HepG2 (cell line): ENCODE measurements at regions not wholly inside any gene's neighbourhood (a gene's known extent, or its start where the extent isn't known, plus 50 kb on each side); places are given as distances from the start of the nearest gene placed in this dataset.

Experiments used
- ATAC-seq: fragments of 200-7000 bp; cut with Tn5 transposase; 3 replicates; pipeline ENCODE4 v1.9.1; 2020; ENCODE audit warnings: mild to moderate bottlenecking, moderate library complexity
- BruUV-seq: library from RNA; stranded (reverse); fragments of 400-500 nt; replicated peaks from 2 replicates; lab custom pipeline; 2021; lab: Mats Ljungman, UMichigan
- CTCF ChIA-PET: fragments of 300-600 bp; formaldehyde crosslinking; extraction: SDS; loops from one replicate; lab custom pipeline; 2021; ENCODE audit warnings: low total read pairs, inconsistent platforms, low intra/inter-chr PET ratio; lab: Yijun Ruan, JAX
- POLR2A ChIA-PET: fragments of 350-600 bp; sonication (Branson Sonifier 250); formaldehyde crosslinking; loops from one replicate; lab custom pipeline; 2020; ENCODE audit warnings: antibody characterized with exemption, inconsistent platforms; lab: Yijun Ruan, JAX
- DNase-seq: peaks from one replicate; pipeline ENCODE4 v3.0.0-alpha.2; 2015; ENCODE audit warnings: low spot score
- FAIRE-seq: peaks from 3 replicates; lab custom pipeline; 2011; peaks lifted over from hg19 to GRCh38; lab: Jason Lieb, UNC
- H2AFZ ChIP-seq: one replicate; pipeline ENCODE4 v1.6.1; 2011; ENCODE audit warnings: low read length, inconsistent platforms
- H3K27ac ChIP-seq: fragments of 300-600 bp; 3 replicates; pipeline ENCODE4 v1.8.0; 2011; ENCODE audit warnings: mixed run types, mild to moderate bottlenecking, mixed read lengths, low read length, inconsistent platforms; ENCODE audit not compliant: insufficient read depth; ENCODE audit errors: extremely low read length
- H3K27me3 ChIP-seq, 2 experiments: fragments of 200-600 bp in 1 of 2; 2 replicates in 1 of 2; 3 replicates in 1 of 2; pipeline versions ENCODE4 v1.6.0 to v1.8.0; 2011; ENCODE audit warnings: low read length in 2 of 2, mild to moderate bottlenecking in 2 of 2, moderate library complexity in 2 of 2, inconsistent platforms in 1 of 2; ENCODE audit not compliant: insufficient read depth in 2 of 2, control insufficient read depth in 1 of 2
- H3K36me3 ChIP-seq, 2 experiments: fragments of 200-600 bp in 1 of 2; replicated peaks in 1 of 2; 2 replicates in 1 of 2; 3 replicates in 1 of 2; pipeline versions ENCODE4 v1.5.1 to v1.8.0; 2011; ENCODE audit warnings: low read length in 2 of 2, inconsistent platforms in 1 of 2; ENCODE audit not compliant: insufficient read depth in 2 of 2, control insufficient read depth in 1 of 2
- H3K4me1 ChIP-seq: 2 replicates; pipeline ENCODE4 v1.5.1; 2012; ENCODE audit warnings: low read length, inconsistent platforms; ENCODE audit not compliant: insufficient read depth
- H3K4me2 ChIP-seq: 2 replicates; pipeline ENCODE4 v1.6.0; 2011; ENCODE audit warnings: low read depth, low read length, inconsistent platforms
- H3K4me3 ChIP-seq, 3 experiments: fragments of 200-600 bp in 1 of 3; sonication (generic), shearing (Covaris generic) in 1 of 3; replicated peaks in 1 of 3; 2 replicates each; pipeline ENCODE4 v1.5.1; 2011 to 2016; ENCODE audit warnings: low read length in 3 of 3, inconsistent platforms in 2 of 3, low read depth in 2 of 3, mild to moderate bottlenecking in 2 of 3, control low read depth in 1 of 3, mixed read lengths in 1 of 3; ENCODE audit not compliant: insufficient read depth in 1 of 3
- H3K79me2 ChIP-seq: one replicate; pipeline ENCODE4 v1.6.1; 2011; ENCODE audit warnings: low read length, inconsistent platforms; ENCODE audit not compliant: insufficient read depth
- H3K9ac ChIP-seq: 2 replicates; pipeline ENCODE4 v1.6.0; 2011; ENCODE audit warnings: mild to moderate bottlenecking, low read depth, low read length, inconsistent platforms; ENCODE audit not compliant: insufficient read depth
- H3K9me3 ChIP-seq: 2 replicates; pipeline ENCODE4 v1.5.1; 2012; ENCODE audit warnings: mild to moderate bottlenecking, low read length
- H4K20me1 ChIP-seq: 2 replicates; pipeline ENCODE4 v1.6.0; 2011; ENCODE audit warnings: inconsistent platforms, mild to moderate bottlenecking, low read length, moderate library complexity; ENCODE audit not compliant: insufficient read depth
- ATF7-NPFF ChIP-seq: sonication (generic); formaldehyde crosslinking; IDR thresholded peaks from 2 replicates; pipeline ENCODE4 v1.8.1; 2023; ENCODE audit warnings: mild to moderate bottlenecking, low read depth, missing genetic modification reagents, moderate library complexity
- CAMTA2 ChIP-seq: sonication (generic); formaldehyde crosslinking; IDR thresholded peaks from 2 replicates; pipeline ENCODE4 v1.4.0; 2020; ENCODE audit warnings: mild to moderate bottlenecking, missing genetic modification reagents, borderline replicate concordance
- FOSL2 ChIP-seq: sonication (generic); formaldehyde crosslinking; IDR thresholded peaks from 2 replicates; pipeline ENCODE4 v1.4.0; 2020; ENCODE audit warnings: missing genetic modification reagents
- HOXA7 ChIP-seq: sonication (generic); formaldehyde crosslinking; IDR thresholded peaks from 2 replicates; pipeline ENCODE4 v1.8.1; 2022; ENCODE audit warnings: mild to moderate bottlenecking, missing genetic modification reagents, moderate library complexity
- MAZ ChIP-seq, 2 experiments: sonication (generic) in 1 of 2; formaldehyde crosslinking in 1 of 2; IDR thresholded peaks; 2 replicates each; pipeline versions ENCODE4 v1.5.0 to v1.6.1; 2012 to 2020; ENCODE audit warnings: low read depth in 2 of 2, mild to moderate bottlenecking in 2 of 2, borderline replicate concordance in 1 of 2, improper control_type of control experiment in 1 of 2, low read length in 1 of 2, missing genetic modification reagents in 1 of 2, moderate library complexity in 1 of 2
- MEF2D ChIP-seq: sonication (generic); formaldehyde crosslinking; IDR thresholded peaks from 2 replicates; pipeline ENCODE4 v1.5.1; 2020; ENCODE audit warnings: mild to moderate bottlenecking, missing genetic modification reagents
- RAD21 ChIP-seq: fragments of 450-650 bp; formaldehyde crosslinking; IDR thresholded peaks from 2 replicates; pipeline ENCODE4 v1.5.0; 2020; ENCODE audit warnings: mild to moderate bottlenecking
- SPEN ChIP-seq: sonication (generic); formaldehyde crosslinking; IDR thresholded peaks from 2 replicates; pipeline ENCODE4 v1.5.1; 2020; ENCODE audit warnings: low read depth, mild to moderate bottlenecking, missing genetic modification reagents
- ZBTB7A ChIP-seq: sonication (generic); formaldehyde crosslinking; IDR thresholded peaks from 2 replicates; pipeline ENCODE4 v1.8.0; 2022; ENCODE audit warnings: mild to moderate bottlenecking, missing genetic modification reagents
- ZNF703 ChIP-seq: sonication (generic); formaldehyde crosslinking; IDR thresholded peaks from 2 replicates; pipeline ENCODE4 v1.5.1; 2020; ENCODE audit warnings: missing genetic modification reagents, mild to moderate bottlenecking, moderate library complexity, borderline replicate concordance
- WGBS: methylation state at CpG from one replicate; pipeline ENCODE4 v1.1.6; 2017; ENCODE audit warnings: low lambda C conversion rate; 5-methylcytosine and 5-hydroxymethylcytosine counted together
- in situ Hi-C: cut with HindIII; loops from 2 replicates; pipeline ENCODE4 v1.10.0; 2017; ENCODE audit warnings: low pct_unique_long_range_greater_than_20kb; ENCODE audit not compliant: extremely low pct_ligation_motif_present
- intact Hi-C: fragments of 100-400 bp; cut with micrococcal nuclease; formaldehyde crosslinking; loops from one replicate; pipeline ENCODE4 v1.10.0; 2022; ENCODE audit not compliant: unreplicated experiment
- TF ChIP-seq, protein P1 (sequence below): sonication (generic); formaldehyde crosslinking; IDR thresholded peaks from 2 replicates; pipeline ENCODE4 v1.5.1; 2020; ENCODE audit warnings: missing genetic modification reagents, mild to moderate bottlenecking, borderline replicate concordance
- TF ChIP-seq, protein P2 (sequence below): sonication (generic); formaldehyde crosslinking; IDR thresholded peaks from 2 replicates; pipeline ENCODE4 v1.4.0; 2020; ENCODE audit warnings: mild to moderate bottlenecking, low read depth, missing genetic modification reagents
- TF ChIP-seq, protein P3 (sequence below): sonication (generic); formaldehyde crosslinking; IDR thresholded peaks from 2 replicates; pipeline ENCODE4 v1.8.0; 2023; ENCODE audit warnings: mild to moderate bottlenecking, missing genetic modification reagents
- TF ChIP-seq, protein P4 (sequence below): sonication (generic); formaldehyde crosslinking; IDR thresholded peaks from 2 replicates; pipeline ENCODE4 v1.9.0; 2022; ENCODE audit warnings: missing genetic modification reagents, mild to moderate bottlenecking, borderline replicate concordance
- TF ChIP-seq, protein P5 (sequence below): sonication (generic); formaldehyde crosslinking; IDR thresholded peaks from 2 replicates; pipeline ENCODE4 v1.8.0; 2022; ENCODE audit warnings: missing genetic modification reagents, low read depth, mild to moderate bottlenecking, borderline replicate concordance

DNA sequence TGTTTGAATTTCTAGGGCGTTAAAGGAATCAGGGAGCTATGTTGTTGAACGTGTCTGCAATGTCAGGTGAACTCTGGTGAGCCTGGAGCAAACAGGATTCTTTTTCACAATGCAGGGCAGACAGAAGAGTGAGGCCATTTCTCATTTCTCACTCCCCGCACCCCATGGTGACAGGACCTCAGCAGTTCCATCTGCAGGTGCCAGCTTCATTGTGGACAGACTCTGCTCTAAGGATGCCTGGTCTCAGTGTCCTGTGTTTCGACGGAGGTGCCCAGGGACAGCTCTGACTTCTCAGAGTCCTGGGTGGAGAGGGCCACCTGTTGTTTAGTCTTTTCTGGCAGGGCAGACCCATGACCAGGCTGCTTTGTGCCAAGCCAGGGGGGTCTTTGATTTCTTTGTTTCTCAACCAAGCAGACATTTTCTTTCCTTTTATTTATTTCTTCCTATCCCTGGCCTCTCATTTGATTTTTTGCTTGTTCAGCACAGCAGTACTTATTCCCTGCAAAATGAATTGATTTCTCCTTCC is 201.5 kb downstream of the RNF144A start (continued):
- TF ChIP-seq, protein P1, sequence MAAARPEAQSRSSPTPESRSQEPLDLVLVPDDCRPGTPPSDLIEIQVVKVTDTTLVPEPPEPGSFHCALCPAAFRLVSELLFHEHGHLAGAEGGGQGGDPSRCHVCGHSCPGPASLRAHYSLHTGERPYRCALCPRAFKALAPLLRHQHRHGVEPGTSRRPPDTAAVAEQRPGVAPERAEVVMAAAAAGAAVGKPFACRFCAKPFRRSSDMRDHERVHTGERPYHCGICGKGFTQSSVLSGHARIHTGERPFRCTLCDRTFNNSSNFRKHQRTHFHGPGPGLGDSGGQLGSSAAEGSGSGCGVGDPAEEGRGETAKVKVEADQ (CRISPR knock-in tag) = no peak
- TF ChIP-seq, protein P2, sequence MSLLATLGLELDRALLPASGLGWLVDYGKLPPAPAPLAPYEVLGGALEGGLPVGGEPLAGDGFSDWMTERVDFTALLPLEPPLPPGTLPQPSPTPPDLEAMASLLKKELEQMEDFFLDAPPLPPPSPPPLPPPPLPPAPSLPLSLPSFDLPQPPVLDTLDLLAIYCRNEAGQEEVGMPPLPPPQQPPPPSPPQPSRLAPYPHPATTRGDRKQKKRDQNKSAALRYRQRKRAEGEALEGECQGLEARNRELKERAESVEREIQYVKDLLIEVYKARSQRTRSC (CRISPR knock-in tag) = no peak
- TF ChIP-seq ATF7-NPFF (CRISPR knock-in tag) = no peak

DNA sequence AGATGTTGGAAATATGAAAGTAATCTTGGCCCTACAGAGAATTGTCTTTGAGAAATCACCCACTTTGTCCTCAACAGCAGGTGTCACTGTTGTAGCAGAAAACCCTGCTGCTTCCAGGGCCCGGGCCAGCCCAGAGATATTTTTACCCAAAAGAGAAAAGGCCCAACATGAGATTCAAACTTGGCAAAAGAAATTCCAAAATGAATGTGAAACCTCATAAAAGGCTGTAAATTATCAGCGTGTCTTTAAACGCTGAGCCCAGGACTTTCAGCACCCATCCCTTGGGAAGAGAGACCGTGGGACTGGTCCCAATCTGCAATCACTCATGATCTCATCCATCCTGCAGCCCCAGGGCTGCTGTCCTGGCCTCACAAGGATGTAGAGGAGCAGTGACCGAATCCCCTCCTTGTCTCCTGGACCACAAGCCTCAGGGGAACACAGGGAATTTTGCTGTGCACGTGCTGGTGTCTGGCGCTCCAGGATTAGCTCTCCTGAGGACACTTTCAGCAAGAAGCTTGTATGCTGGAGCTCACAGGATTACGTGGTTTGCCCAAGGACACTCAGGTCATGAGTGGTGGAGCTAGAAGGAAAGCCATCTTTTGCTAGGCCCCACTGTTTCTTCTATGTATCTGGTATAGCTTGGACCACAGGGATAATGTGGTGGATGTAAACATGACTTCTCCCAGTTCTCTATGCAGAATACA is 202.1 kb downstream of the RNF144A start:
- 56% methylated on average over 8 of the region's 8 CpGs for WGBS
- TF ChIP-seq CAMTA2 (CRISPR knock-in tag) = no peak
- TF ChIP-seq ZBTB7A = no peak
- TF ChIP-seq MAZ (IDR thresholded peaks at IDR 0.05; ENCODE audit: borderline replicate concordance, low read depth, low read length) = no peak
- TF ChIP-seq MAZ (CRISPR knock-in tag; IDR thresholded peaks at IDR 0.05; ENCODE audit: low read depth) = no peak
- TF ChIP-seq HOXA7 (CRISPR knock-in tag) = no peak
- TF ChIP-seq RAD21 (CRISPR knock-in tag) = peak; percentile 10; the same call in 1 of the 2 replicates
- no peak for TF ChIP-seq FOSL2 (CRISPR knock-in tag)
- no peak for TF ChIP-seq SPEN (CRISPR knock-in tag)
- TF ChIP-seq MEF2D (CRISPR knock-in tag) = no peak
- TF ChIP-seq, protein P3, sequence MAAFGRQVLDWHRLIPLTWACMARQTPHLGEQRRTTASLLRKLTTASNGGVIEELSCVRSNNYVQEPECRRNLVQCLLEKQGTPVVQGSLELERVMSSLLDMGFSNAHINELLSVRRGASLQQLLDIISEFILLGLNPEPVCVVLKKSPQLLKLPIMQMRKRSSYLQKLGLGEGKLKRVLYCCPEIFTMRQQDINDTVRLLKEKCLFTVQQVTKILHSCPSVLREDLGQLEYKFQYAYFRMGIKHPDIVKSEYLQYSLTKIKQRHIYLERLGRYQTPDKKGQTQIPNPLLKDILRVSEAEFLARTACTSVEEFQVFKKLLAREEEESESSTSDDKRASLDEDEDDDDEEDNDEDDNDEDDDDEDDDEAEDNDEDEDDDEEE (CRISPR knock-in tag) = no peak
- TF ChIP-seq, protein P4, sequence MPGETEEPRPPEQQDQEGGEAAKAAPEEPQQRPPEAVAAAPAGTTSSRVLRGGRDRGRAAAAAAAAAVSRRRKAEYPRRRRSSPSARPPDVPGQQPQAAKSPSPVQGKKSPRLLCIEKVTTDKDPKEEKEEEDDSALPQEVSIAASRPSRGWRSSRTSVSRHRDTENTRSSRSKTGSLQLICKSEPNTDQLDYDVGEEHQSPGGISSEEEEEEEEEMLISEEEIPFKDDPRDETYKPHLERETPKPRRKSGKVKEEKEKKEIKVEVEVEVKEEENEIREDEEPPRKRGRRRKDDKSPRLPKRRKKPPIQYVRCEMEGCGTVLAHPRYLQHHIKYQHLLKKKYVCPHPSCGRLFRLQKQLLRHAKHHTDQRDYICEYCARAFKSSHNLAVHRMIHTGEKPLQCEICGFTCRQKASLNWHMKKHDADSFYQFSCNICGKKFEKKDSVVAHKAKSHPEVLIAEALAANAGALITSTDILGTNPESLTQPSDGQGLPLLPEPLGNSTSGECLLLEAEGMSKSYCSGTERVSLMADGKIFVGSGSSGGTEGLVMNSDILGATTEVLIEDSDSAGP (CRISPR knock-in tag) = no peak
- TF ChIP-seq, protein P5, sequence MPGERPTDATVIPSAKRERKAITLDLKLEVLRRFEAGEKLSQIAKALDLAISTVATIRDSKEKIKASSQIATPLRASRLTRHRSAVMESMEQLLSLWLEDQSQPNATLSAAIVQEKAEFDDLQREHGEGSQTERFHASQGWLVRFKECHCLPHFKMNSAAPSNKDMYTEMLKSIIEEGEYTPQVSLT (CRISPR knock-in tag) = no peak
- no peak for TF ChIP-seq ZNF703 (CRISPR knock-in tag)

More for the DNA sequence above, 202.1 kb downstream of the RNF144A start:
- Histone ChIP-seq H3K9me3 (no peaks in the 10 kb centered on the region), H3K27me3 (no peaks in the 10 kb centered on the region), H3K4me1 (no peaks in the 10 kb centered on the region), H3K27ac (no peak overlapping the region), H3K4me2 (no peak overlapping the region), H4K20me1 (no peaks in the 10 kb centered on the region), H3K4me3 (no peak overlapping the region), H2AFZ (no peak overlapping the region), H3K79me2 (no peaks in the 10 kb centered on the region), H3K9ac (no peak overlapping the region), H3K36me3 (no peaks in the 10 kb centered on the region)
- ChIA-PET CTCF (interaction anchor here (0.7 to 0.9 kb wide), 2 partner anchors 260 to 552 kb away, joined by 3 read pairs; no protein-coding TSS in a partner anchor), POLR2A (no interaction called here)
- no peak for DNase-seq
- in situ Hi-C loops (loop anchor here (25.0 kb wide), 1 partner anchor 543 kb away; no protein-coding TSS in a partner anchor), intact Hi-C loops (loop anchor here (1.0 to 5.0 kb wide), 5 partner anchors 22 to 1568 kb away; no protein-coding TSS in a partner anchor)
- ATAC-seq = peak; percentile 87
- peak; percentile 81 for FAIRE-seq
- no TSS peak for BruUV-seq
